K562 (cell line): ENCODE measurements at regions not wholly inside any gene's neighbourhood (a gene's known extent, or its start where the extent isn't known, plus 50 kb on each side); places are given as distances from the start of the nearest gene placed in this dataset.

Source experiments
- PCBP1 ChIP-seq: fragments of 200-400 bp; formaldehyde crosslinking; IDR thresholded peaks from 2 replicates; pipeline ENCODE4 v1.6.1; 2018; ENCODE audit warnings: mild to moderate bottlenecking, low read depth, low read length; ENCODE audit not compliant: poor library complexity, severe bottlenecking
- TF ChIP-seq, protein P1 (sequence below): sonication (generic); formaldehyde crosslinking; IDR thresholded peaks from 2 replicates; pipeline ENCODE4 v1.8.1; 2022; ENCODE audit warnings: missing genetic modification reagents
- TF ChIP-seq, protein P2 (sequence below): sonication (generic); formaldehyde crosslinking; IDR thresholded peaks from 2 replicates; pipeline ENCODE4 v1.4.0; 2020; ENCODE audit warnings: mild to moderate bottlenecking, missing genetic modification reagents
- TF ChIP-seq, protein P3 (sequence below): fragments of 250-450 bp; sonication (Bioruptor Pico); IDR thresholded peaks from 2 replicates; pipeline ENCODE4 v1.8.0; 2022; ENCODE audit warnings: moderate library complexity, mild to moderate bottlenecking, inconsistent platforms
- TF ChIP-seq, protein P4 (sequence below): fragments of 450-650 bp; formaldehyde crosslinking; IDR thresholded peaks from 2 replicates; pipeline ENCODE4 v1.4.0; 2022; ENCODE audit warnings: mild to moderate bottlenecking, moderate library complexity

DNA sequence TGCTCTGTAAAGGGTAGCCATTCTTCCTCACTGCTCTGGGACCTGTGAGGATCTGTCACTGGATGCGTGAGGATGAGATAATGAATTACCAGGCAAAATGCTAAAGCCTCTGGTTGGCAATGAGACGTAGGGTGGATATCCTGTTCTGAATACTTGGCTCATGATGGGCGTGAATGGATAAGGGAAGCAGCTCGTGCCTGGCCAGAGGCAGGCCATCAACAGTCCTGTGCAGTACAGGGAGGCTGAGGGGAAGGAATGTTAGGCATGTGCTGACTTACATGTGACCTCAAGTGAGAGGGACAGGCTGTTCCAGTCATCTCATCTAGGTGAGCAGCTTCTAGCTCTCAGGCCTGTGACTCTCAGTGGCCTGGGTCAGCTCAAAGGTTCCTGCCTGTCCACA, 172.8 kb downstream of the CARTPT start (continued):
- TF ChIP-seq, protein P1, sequence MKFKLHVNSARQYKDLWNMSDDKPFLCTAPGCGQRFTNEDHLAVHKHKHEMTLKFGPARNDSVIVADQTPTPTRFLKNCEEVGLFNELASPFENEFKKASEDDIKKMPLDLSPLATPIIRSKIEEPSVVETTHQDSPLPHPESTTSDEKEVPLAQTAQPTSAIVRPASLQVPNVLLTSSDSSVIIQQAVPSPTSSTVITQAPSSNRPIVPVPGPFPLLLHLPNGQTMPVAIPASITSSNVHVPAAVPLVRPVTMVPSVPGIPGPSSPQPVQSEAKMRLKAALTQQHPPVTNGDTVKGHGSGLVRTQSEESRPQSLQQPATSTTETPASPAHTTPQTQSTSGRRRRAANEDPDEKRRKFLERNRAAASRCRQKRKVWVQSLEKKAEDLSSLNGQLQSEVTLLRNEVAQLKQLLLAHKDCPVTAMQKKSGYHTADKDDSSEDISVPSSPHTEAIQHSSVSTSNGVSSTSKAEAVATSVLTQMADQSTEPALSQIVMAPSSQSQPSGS, result no peak
- TF ChIP-seq PCBP1, result no peak
- TF ChIP-seq, protein P2, sequence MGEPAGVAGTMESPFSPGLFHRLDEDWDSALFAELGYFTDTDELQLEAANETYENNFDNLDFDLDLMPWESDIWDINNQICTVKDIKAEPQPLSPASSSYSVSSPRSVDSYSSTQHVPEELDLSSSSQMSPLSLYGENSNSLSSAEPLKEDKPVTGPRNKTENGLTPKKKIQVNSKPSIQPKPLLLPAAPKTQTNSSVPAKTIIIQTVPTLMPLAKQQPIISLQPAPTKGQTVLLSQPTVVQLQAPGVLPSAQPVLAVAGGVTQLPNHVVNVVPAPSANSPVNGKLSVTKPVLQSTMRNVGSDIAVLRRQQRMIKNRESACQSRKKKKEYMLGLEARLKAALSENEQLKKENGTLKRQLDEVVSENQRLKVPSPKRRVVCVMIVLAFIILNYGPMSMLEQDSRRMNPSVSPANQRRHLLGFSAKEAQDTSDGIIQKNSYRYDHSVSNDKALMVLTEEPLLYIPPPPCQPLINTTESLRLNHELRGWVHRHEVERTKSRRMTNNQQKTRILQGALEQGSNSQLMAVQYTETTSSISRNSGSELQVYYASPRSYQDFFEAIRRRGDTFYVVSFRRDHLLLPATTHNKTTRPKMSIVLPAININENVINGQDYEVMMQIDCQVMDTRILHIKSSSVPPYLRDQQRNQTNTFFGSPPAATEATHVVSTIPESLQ (CRISPR knock-in tag), result no peak
- TF ChIP-seq, protein P3, sequence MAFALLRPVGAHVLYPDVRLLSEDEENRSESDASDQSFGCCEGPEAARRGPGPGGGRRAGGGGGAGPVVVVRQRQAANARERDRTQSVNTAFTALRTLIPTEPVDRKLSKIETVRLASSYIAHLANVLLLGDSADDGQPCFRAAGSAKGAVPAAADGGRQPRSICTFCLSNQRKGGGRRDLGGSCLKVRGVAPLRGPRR (CRISPR knock-in tag), result no peak
- TF ChIP-seq, protein P4, sequence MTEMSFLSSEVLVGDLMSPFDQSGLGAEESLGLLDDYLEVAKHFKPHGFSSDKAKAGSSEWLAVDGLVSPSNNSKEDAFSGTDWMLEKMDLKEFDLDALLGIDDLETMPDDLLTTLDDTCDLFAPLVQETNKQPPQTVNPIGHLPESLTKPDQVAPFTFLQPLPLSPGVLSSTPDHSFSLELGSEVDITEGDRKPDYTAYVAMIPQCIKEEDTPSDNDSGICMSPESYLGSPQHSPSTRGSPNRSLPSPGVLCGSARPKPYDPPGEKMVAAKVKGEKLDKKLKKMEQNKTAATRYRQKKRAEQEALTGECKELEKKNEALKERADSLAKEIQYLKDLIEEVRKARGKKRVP (CRISPR knock-in tag), result no peak
